HG03139 (cell line): ENCODE measurements at regions not wholly inside any gene's neighbourhood (a gene's known extent, or its start where the extent isn't known, plus 50 kb on each side); places are given as distances from the start of the nearest gene placed in this dataset.

Experiments
- ATAC-seq: cut with Tn5 transposase; IDR thresholded peaks from one replicate; pipeline ENCODE4 v1.9.1; 2021; ENCODE audit not compliant: unreplicated experiment

DNA sequence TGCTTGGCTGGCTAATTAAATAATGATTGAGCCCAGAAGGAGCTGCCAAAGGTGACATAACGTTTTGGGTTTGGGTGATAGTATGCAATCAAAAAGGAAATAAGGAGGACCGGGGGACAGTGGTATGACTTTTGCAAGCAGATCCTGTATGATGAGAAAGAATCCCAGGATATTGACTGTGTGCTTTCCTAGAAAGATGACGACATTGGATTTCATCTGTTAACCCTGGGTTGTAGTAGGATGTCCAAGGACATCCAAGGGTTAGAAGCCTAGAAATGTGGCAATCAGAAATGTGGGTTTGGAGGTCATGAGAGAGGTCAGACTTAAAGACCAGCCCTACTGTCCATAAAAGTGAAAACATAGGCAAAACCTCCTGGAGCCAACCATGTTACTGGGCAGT lies 50.3 kb upstream of the HMHB1 start:
- no peak for ATAC-seq

GRCh38 chr5:143760755-143761154 lies 51.2 kb upstream of the HMHB1 start:
- ATAC-seq: no peak

- ATAC-seq: peak; percentile 32
Observed at GRCh38 chr5:143760131-143760505, 51.8 kb upstream of the HMHB1 start.

GRCh38 chr5:143759396-143760130 lies 52.4 kb upstream of the HMHB1 start:
- no peak for ATAC-seq

GRCh38 chr5:143758750-143759149 lies 53.2 kb upstream of the HMHB1 start:
- peak; percentile 53 for ATAC-seq

DNA sequence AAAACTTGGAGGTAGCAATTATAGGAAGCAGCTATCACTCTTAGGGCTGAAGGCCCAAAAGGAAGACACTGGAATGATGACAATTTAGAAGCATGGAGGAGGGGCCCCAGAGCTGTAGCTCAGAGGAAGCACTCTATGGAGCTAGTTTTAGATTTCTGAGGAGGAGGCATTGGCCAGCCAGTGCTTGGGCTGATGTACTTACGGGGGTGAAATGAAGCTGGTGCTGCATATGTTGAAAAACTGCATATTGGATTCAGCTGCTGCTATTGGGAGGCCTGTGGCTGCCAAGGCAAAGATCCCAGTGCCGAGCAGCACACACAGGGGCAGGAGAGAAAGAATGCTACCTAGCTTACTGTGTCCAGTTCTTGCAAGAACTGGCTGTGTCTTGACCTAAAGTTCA lies 53.9 kb upstream of the HMHB1 start:
- no peak for ATAC-seq

DNA sequence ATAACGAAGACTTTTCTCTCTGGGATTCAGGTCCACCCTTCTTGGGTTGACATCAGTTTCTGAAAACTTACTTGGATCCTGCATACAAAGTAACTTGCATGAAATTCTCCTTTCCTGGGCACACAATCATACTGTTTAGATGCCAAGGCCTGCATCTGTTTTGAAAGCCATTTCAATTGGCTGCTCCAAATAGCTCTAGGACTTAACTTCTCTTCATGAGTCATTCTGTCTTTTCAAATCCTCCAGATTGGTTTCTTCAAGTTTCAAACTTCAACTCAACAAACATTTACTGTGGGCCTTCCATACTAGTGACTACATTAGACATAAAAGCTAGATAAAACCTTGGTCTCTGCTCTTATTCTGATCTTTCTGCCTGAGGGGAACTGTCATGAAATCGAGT lies 54.8 kb upstream of the HMHB1 start:
- no peak for ATAC-seq

GRCh38 chr5:143755966-143756365 lies 56.0 kb upstream of the HMHB1 start:
- no peak for ATAC-seq

DNA sequence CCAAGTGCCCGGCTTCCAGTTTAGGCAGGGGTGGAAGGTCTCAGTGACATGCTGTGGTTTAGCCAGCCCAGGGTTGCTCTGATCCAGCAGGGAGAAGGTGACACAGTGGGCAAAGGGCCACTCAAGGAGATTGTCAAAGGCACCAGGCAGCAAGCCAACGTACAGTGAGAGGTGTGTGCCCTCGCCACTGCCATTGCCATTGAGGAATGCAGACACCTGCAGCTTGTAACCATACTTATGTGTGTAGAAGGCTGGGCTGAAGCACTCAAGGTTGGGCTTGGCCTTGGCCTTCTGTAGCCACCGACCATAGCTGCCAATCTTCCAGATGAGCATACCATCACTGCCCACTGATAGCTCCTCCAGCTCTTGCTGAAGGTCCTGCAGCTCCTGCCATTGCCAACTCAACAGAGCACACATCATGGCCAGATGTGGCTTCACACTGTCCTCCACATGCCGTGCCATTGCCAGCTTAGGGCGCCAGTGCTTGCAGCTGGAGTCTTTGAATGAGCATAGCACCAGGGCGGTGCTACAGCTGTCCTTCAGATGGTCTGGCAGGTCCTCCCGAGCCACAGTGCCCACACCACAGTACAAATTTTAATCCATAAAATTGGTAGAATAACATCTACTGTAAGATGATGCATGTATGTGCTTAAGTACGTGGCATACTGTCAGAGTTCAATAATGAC lies 59.7 kb upstream of the HMHB1 start:
- no peak for ATAC-seq

- no peak for ATAC-seq
Observed at GRCh38 chr5:143751342-143751741, 60.6 kb upstream of the HMHB1 start.

- no peak for ATAC-seq
Observed at GRCh38 chr5:143749581-143750205, 62.3 kb upstream of the HMHB1 start.

DNA sequence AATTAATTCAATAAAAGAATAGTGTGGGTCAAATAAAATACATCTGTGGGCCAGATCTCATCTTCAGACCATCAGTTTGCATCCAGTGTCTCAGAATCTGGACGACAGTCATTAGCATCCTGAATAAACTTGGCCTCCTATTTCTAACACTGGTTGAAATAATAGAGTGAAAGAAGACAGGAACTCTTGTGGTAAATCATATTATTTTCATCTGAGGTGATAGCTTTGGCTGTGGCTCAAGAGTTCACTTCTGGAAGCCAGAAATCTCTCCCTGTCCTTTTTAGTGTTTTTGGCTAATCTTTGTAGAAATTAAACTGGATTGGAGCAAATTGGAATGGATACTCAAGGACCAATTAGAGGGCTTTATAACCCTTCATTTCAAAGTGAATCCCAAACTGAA lies 63.4 kb upstream of the HMHB1 start:
- no peak for ATAC-seq

DNA sequence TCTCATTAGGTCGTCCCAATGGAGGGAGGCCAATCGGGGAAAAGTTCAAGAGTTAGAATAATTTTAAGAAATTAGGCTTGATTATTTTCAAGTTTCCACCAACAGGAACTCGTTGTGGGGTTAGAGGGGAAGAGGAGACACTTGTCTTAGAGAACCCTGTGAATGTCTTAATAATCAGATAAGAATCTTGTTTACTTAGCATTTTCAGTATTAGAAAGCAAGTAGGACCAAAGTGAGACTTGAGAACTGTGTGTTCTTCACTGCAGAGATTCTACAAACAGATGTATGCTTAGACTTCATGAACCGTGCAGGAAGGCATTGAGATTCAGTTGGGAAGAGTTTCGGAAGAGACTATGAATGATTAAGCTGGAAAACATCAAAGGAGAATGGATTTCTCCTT lies 69.0 kb upstream of the HMHB1 start:
- ATAC-seq: no peak

GRCh38 chr5:143741421-143741820 lies 70.5 kb upstream of the HMHB1 start:
- no peak for ATAC-seq

- ATAC-seq: no peak
Observed at GRCh38 chr5:143740956-143741355, 71.0 kb upstream of the HMHB1 start.

- ATAC-seq: no peak
Observed at GRCh38 chr5:143739746-143740145, 72.2 kb upstream of the HMHB1 start.

GRCh38 chr5:143738417-143739401 lies 73.3 kb upstream of the HMHB1 start:
- no peak for ATAC-seq

DNA sequence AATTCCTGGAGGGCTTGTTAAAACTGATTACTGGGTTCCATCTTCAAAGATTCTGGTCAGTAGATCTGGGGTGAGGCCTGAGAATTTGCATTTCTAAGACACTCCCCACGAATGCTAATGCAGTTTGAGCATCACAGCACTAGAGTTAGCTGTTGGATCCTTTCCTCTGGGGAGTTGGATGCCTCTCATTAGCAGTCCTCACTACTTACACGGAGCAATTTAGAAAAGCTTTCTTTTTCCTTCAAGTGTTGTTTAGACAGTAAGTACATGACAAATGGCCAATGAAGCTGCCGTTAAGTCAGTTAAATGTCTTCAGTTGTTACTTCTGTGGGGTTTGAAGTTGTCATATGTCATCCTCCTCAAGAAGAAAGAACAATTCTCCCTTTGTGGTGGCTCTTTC lies 74.9 kb upstream of the HMHB1 start:
- ATAC-seq: no peak

DNA sequence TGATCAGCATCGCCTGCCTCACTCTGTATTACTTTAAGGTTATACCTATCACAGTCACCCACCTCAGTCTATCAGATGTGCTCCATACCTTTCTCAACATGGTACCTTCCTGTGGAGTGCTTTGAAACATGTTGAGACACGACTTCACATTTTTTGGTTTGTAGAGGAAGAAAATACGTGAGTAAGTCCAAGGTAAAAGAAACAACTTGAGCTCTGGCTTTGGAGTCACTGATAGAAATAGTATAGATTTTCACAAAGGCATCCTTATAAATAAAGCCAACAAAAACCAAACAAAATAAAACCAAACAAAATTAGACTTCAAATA lies 77.5 kb upstream of the HMHB1 start:
- ATAC-seq: no peak

DNA sequence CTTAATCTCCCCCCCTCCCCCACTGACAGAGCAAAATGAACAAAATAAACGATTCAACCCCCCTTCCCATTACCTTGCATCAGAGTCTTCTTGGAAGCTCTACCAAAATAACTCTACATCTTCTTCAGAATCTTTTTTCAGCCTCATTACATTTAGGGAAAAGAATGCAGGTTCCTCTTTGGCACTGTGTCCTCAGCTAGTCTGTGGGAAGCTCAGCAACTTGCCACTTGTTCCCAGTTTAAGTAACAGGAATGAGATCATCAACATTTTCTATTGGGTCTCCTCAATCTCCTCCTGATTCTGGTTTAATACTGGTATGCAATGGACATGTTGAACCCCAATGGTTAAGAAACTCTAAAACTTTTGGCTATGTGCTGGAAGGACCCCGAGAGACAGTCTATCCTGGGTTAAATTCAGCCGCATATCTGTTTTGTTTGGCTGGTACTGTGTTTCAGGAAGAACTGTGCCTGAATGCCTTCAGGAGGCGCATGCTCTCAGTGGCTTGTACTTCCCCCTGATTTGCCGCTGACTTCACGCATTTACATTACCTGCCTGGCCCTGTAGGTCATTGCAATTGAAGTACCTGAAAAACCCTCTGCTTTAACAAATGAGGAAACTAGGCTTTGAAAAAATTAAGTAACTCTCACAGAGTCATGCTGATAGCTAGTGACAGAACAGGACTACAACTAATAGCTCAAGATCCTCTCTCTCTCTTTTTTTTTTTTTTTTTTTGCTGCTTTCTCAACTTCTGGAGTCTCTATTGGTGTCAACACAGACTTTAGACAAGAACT lies 78.1 kb upstream of the HMHB1 start:
- ATAC-seq: no peak

GRCh38 chr5:143732402-143732801 lies 79.6 kb upstream of the HMHB1 start:
- ATAC-seq: no peak
